ENCODE measurements at regions not wholly inside any gene's neighbourhood (a gene's known extent, or its start where the extent isn't known, plus 50 kb on each side); places are given as distances from the start of the nearest gene placed in this dataset.

GRCh38 chr6:68040312-68040778 is 594.7 kb upstream of the ADGRB3 start (continued):
- TF ChIP-seq POLR3A (IDR thresholded peaks at IDR 0.05; ENCODE audit: borderline replicate concordance, extremely low read depth, insufficient read depth, insufficient read length): no peak
- no peak for TF ChIP-seq SMAD1 (IDR thresholded peaks at IDR 0.05; ENCODE audit: low read depth, low read length, partially characterized antibody)
- TF ChIP-seq ZNF589 (CRISPR knock-in tag; IDR thresholded peaks at IDR 0.05; ENCODE audit: low read depth): 0 out of 2 replicates have a peak, but pooled peaks have one; percentile 30
- no peak for TF ChIP-seq SAP30 (IDR thresholded peaks at IDR 0.05; ENCODE audit: borderline replicate concordance, insufficient read depth, low read depth, low read length, poor library complexity, severe bottlenecking)
- no peak for TF ChIP-seq SRSF7 (optimal IDR thresholded peaks at IDR 0.05; ENCODE audit: low read depth, low read length)
- TF ChIP-seq TRIM28 (IDR thresholded peaks at IDR 0.05): no peak
- TF ChIP-seq HBP1 (CRISPR knock-in tag; IDR thresholded peaks at IDR 0.05): no peak
- no peak for TF ChIP-seq SRSF3 (IDR thresholded peaks at IDR 0.05; ENCODE audit: insufficient read depth, low read length)
- peak; percentile 37; the same call in 1 of the 2 replicates for TF ChIP-seq CXXC5 (CRISPR knock-in tag; IDR thresholded peaks at IDR 0.05)
- TF ChIP-seq MECOM (CRISPR knock-in tag; IDR thresholded peaks at IDR 0.05): no peak
- TF ChIP-seq MAZ (CRISPR knock-in tag; conservative IDR thresholded peaks at IDR 0.05 in 1 of 2, IDR thresholded peaks at IDR 0.05 in 1 of 2): no peak
- no peak for TF ChIP-seq ZC3H4 (CRISPR knock-in tag; IDR thresholded peaks at IDR 0.05; ENCODE audit: borderline replicate concordance)
- no peak for TF ChIP-seq CAMTA2 (CRISPR knock-in tag; conservative IDR thresholded peaks at IDR 0.05)
- no peak for TF ChIP-seq STAT5B (CRISPR knock-in tag; IDR thresholded peaks at IDR 0.05)
- 0 out of 4 replicates have a peak, but pooled peaks of 1 of the 2 experiments have one; percentile 31 for TF ChIP-seq ARNT (IDR thresholded peaks at IDR 0.05)
- no peak for TF ChIP-seq ZKSCAN8 (CRISPR knock-in tag; IDR thresholded peaks at IDR 0.05)
- no peak for TF ChIP-seq ZNF280B (CRISPR knock-in tag; IDR thresholded peaks at IDR 0.05)
- TF ChIP-seq SMAD2 (IDR thresholded peaks at IDR 0.05; ENCODE audit: low read depth, low read length): no peak
- no peak for TF ChIP-seq ZZZ3 (IDR thresholded peaks at IDR 0.05)
- no peak for TF ChIP-seq CBX2 (IDR thresholded peaks at IDR 0.05; ENCODE audit: insufficient read depth, low read length, poor library complexity, severe bottlenecking)
- TF ChIP-seq MAFF (IDR thresholded peaks at IDR 0.05; ENCODE audit: low read length): no peak
- no peak for TF ChIP-seq KHSRP (IDR thresholded peaks at IDR 0.05)
- no peak for TF ChIP-seq SP2 (IDR thresholded peaks at IDR 0.05; ENCODE audit: extremely low read depth, low read depth, low read length, poor library complexity, severe bottlenecking)
- TF ChIP-seq ZFPM2 (CRISPR knock-in tag; IDR thresholded peaks at IDR 0.05): no peak
- no peak for TF ChIP-seq ZNF239 (CRISPR knock-in tag; IDR thresholded peaks at IDR 0.05)
- TF ChIP-seq ZNF507 (tag; conservative IDR thresholded peaks at IDR 0.05): no peak
- no peak for TF ChIP-seq SIN3B (IDR thresholded peaks at IDR 0.05; ENCODE audit: low read depth)
- TF ChIP-seq XRCC3 (IDR thresholded peaks at IDR 0.05): no peak
- TF ChIP-seq CREBBP (IDR thresholded peaks at IDR 0.05; ENCODE audit: low read depth, low read length): no peak
- TF ChIP-seq SRSF9 (IDR thresholded peaks at IDR 0.05; ENCODE audit: borderline replicate concordance, low read depth, low read length): no peak

Measured in K562 (cell line).